Keratinocyte (primary cell): ENCODE measurements at regions not wholly inside any gene's neighbourhood (a gene's known extent, or its start where the extent isn't known, plus 50 kb on each side); places are given as distances from the start of the nearest gene placed in this dataset.

Experiments
- DNase-seq: peaks from one replicate; pipeline ENCODE4 v3.0.0-alpha.2; 2011; ENCODE audit warnings: low read depth, missing footprints, low spot score
- FAIRE-seq: peaks from 2 replicates; lab custom pipeline; 2011; peaks lifted over from hg19 to GRCh38; lab: Jason Lieb, UNC
- H2AFZ ChIP-seq: 2 replicates; pipeline ENCODE4 v1.6.0; 2012; ENCODE audit warnings: low read length, control low read depth, inconsistent platforms; ENCODE audit not compliant: control insufficient read depth
- H3K27ac ChIP-seq: 2 replicates; pipeline ENCODE4 v1.5.1; 2011; ENCODE audit warnings: low read length; ENCODE audit not compliant: control insufficient read depth, insufficient read depth
- H3K27me3 ChIP-seq: 3 replicates; pipeline ENCODE4 v1.6.0; 2011; ENCODE audit warnings: low read length; ENCODE audit not compliant: control insufficient read depth, insufficient read depth; ENCODE audit errors: extremely low read depth
- H3K36me3 ChIP-seq, 2 experiments: 2 replicates in 1 of 2; 3 replicates in 1 of 2; pipeline ENCODE4 v1.5.1; 2011; ENCODE audit warnings: low read length in 2 of 2, mild to moderate bottlenecking in 1 of 2; ENCODE audit not compliant: control insufficient read depth in 2 of 2, insufficient read depth in 2 of 2; ENCODE audit errors: extremely low read depth in 1 of 2
- H3K4me1 ChIP-seq: 3 replicates; pipeline ENCODE4 v1.5.1; 2011; ENCODE audit warnings: low read length; ENCODE audit not compliant: control insufficient read depth, insufficient read depth; ENCODE audit errors: extremely low read depth
- H3K4me2 ChIP-seq: 3 replicates; pipeline ENCODE4 v1.6.0; 2011; ENCODE audit warnings: low read depth, low read length; ENCODE audit not compliant: control insufficient read depth, insufficient read depth; ENCODE audit errors: extremely low read depth
- H3K4me3 ChIP-seq, 3 experiments: fragments of 200-600 bp in 1 of 3; sonication (generic) in 1 of 3; 2 replicates in 2 of 3; 3 replicates in 1 of 3; pipeline ENCODE4 v1.5.1; 2011 to 2016; ENCODE audit warnings: low read length in 3 of 3, mild to moderate bottlenecking in 3 of 3, control low read depth in 2 of 3, inconsistent platforms in 1 of 3, low read depth in 1 of 3, mixed read lengths in 1 of 3, mixed run types in 1 of 3, moderate library complexity in 1 of 3; ENCODE audit not compliant: control insufficient read depth in 2 of 3, insufficient read depth in 2 of 3; ENCODE audit errors: extremely low read depth in 1 of 3
- H3K79me2 ChIP-seq: 2 replicates; pipeline ENCODE4 v1.6.0; 2012; ENCODE audit warnings: low read length; ENCODE audit not compliant: control insufficient read depth, insufficient read depth
- H3K9ac ChIP-seq: 3 replicates; pipeline ENCODE4 v1.6.0; 2011; ENCODE audit warnings: low read length; ENCODE audit not compliant: control insufficient read depth, insufficient read depth; ENCODE audit errors: extremely low read depth
- H3K9me1 ChIP-seq: 3 replicates; pipeline ENCODE4 v1.6.0; 2011; ENCODE audit warnings: low read length; ENCODE audit not compliant: control insufficient read depth, insufficient read depth; ENCODE audit errors: extremely low read depth
- H3K9me3 ChIP-seq: 2 replicates; pipeline ENCODE4 v1.5.1; 2012; ENCODE audit warnings: low read depth, low read length; ENCODE audit not compliant: control insufficient read depth
- H4K20me1 ChIP-seq: 3 replicates; pipeline ENCODE4 v1.6.0; 2011; ENCODE audit warnings: low read length; ENCODE audit not compliant: control insufficient read depth, insufficient read depth; ENCODE audit errors: extremely low read depth
- CTCF ChIP-seq, 3 experiments: IDR thresholded peaks in 1 of 3; conservative IDR thresholded peaks in 1 of 3; optimal IDR thresholded peaks in 1 of 3; 2 replicates in 2 of 3; 3 replicates in 1 of 3; pipeline versions ENCODE3 to v1.5.1; 2011; ENCODE audit warnings: low read length in 3 of 3, mild to moderate bottlenecking in 3 of 3, moderate library complexity in 2 of 3, control low read depth in 1 of 3, inconsistent platforms in 1 of 3; ENCODE audit not compliant: insufficient read depth in 2 of 3; ENCODE audit errors: extremely low read depth in 1 of 3
- EZH2 ChIP-seq: IDR thresholded peaks from one replicate; pipeline ENCODE4 v1.6.1; 2012; ENCODE audit warnings: inconsistent platforms, mild to moderate bottlenecking, low read length, moderate library complexity
- dilution Hi-C: fragments of 300-500 bp; cut with MboI; formaldehyde crosslinking; loops from one replicate; pipeline ENCODE4 v1.7.0; 2020; ENCODE audit warnings: low sequenced_read_pairs; ENCODE audit not compliant: extremely low pct_ligation_motif_present

GRCh38 chr12:85552461-85552860 lies 272.4 kb downstream of the ALX1 start:
- no peaks in the 10 kb centered on the region for H3K9me3 ChIP-seq
- dilution Hi-C loops, result no loop called here
- no peak overlapping the region for H2AFZ ChIP-seq
- no peaks in the 10 kb centered on the region for H3K4me1 ChIP-seq
- H3K27ac ChIP-seq, result no peak overlapping the region
- DNase-seq (no peak), FAIRE-seq (no peak)
- H4K20me1 ChIP-seq, result no peaks in the 10 kb centered on the region
- no peaks in the 10 kb centered on the region for H3K79me2 ChIP-seq
- H3K9ac ChIP-seq, result no peak overlapping the region
- no peaks in the 10 kb centered on the region for H3K9me1 ChIP-seq
- no peak overlapping the region for H3K4me3 ChIP-seq
- H3K27me3 ChIP-seq, result no peaks in the 10 kb centered on the region
- H3K36me3 ChIP-seq, result no peaks in the 10 kb centered on the region
- H3K4me2 ChIP-seq, result no peak overlapping the region
- no peak for TF ChIP-seq CTCF (optimal IDR thresholded peaks at IDR 0.05 in 1 of 3, IDR thresholded peaks at IDR 0.05 in 1 of 3, conservative IDR thresholded peaks at IDR 0.05 in 1 of 3; ENCODE audit: extremely low read depth in 1 of 3, insufficient read depth in 2 of 3, low read length in 3 of 3)
- TF ChIP-seq EZH2, result no peak

- H3K79me2 ChIP-seq, result no peaks in the 10 kb centered on the region
- H3K27ac ChIP-seq, result no peak overlapping the region
- H3K4me3 ChIP-seq, result no peak overlapping the region
- H3K27me3 ChIP-seq, result no peaks in the 10 kb centered on the region
- DNase-seq (no peak), FAIRE-seq (no peak)
- H3K4me1 ChIP-seq, result no peaks in the 10 kb centered on the region
- H3K9me1 ChIP-seq, result no peaks in the 10 kb centered on the region
- H3K9ac ChIP-seq, result no peak overlapping the region
- H3K9me3 ChIP-seq, result no peaks in the 10 kb centered on the region
- H4K20me1 ChIP-seq, result no peaks in the 10 kb centered on the region
- dilution Hi-C loops, result no loop called here
- H3K36me3 ChIP-seq, result no peaks in the 10 kb centered on the region
- no peak overlapping the region for H3K4me2 ChIP-seq
- no peak overlapping the region for H2AFZ ChIP-seq
- TF ChIP-seq CTCF (optimal IDR thresholded peaks at IDR 0.05 in 1 of 3, IDR thresholded peaks at IDR 0.05 in 1 of 3, conservative IDR thresholded peaks at IDR 0.05 in 1 of 3; ENCODE audit: extremely low read depth in 1 of 3, insufficient read depth in 2 of 3, low read length in 3 of 3), result no peak
- TF ChIP-seq EZH2, result no peak
These were observed 277.8 kb downstream of the ALX1 start for GRCh38 chr12:85557850-85558249.
